SHP77 treated with DMSO at 0.1 percent for 48 hours (cell line): ENCODE measurements at regions not wholly inside any gene's neighbourhood (a gene's known extent, or its start where the extent isn't known, plus 50 kb on each side); places are given as distances from the start of the nearest gene placed in this dataset.
"Not testable (repeated sequence)": the region's sequence is repeated elsewhere in the genome, so short reads cannot be mapped to it uniquely, and the experiment has no call there.

Experiments
- DNase-seq: peaks from one replicate; lab custom pipeline; 2025; lab: John Stamatoyannopoulos, UW

- DNase-seq, result no peak
Measured at GRCh38 chr7:94174956-94175355, 170.8 kb upstream of the BET1 start.

GRCh38 chr7:94176694-94177200, 172.6 kb upstream of the BET1 start:
- no peak for DNase-seq

- no peak for DNase-seq
Measured at GRCh38 chr7:94177441-94177840, 173.3 kb upstream of the BET1 start.

GRCh38 chr7:94178230-94178629, 174.1 kb upstream of the BET1 start:
- DNase-seq, result no peak

- DNase-seq, result no peak
Measured at GRCh38 chr7:94179466-94179865, 175.3 kb upstream of the BET1 start.

- DNase-seq, result no peak
Measured at GRCh38 chr7:94182066-94182465, 177.9 kb upstream of the BET1 start.

GRCh38 chr7:94182721-94183120, 178.6 kb upstream of the BET1 start:
- DNase-seq, result no peak

- DNase-seq, result no peak
Measured at GRCh38 chr7:94183289-94183749, 179.2 kb upstream of the BET1 start.

- no peak for DNase-seq
Measured at GRCh38 chr7:94183891-94184290, 179.7 kb upstream of the BET1 start.

- DNase-seq, result no peak
Measured at GRCh38 chr7:94188350-94188749, 184.2 kb upstream of the BET1 start.

- DNase-seq, result no peak
Measured at GRCh38 chr7:94190599-94191061, 186.5 kb upstream of the BET1 start.

GRCh38 chr7:94194426-94194825, 190.3 kb upstream of the BET1 start:
- not testable (repeated sequence) for DNase-seq

GRCh38 chr7:94195201-94195600, 191.0 kb upstream of the BET1 start:
- no peak for DNase-seq

GRCh38 chr7:94195813-94196212, 191.7 kb upstream of the BET1 start:
- no peak for DNase-seq

GRCh38 chr7:94205529-94205928, 189.2 kb upstream of the COL1A2 start:
- no peak for DNase-seq

- DNase-seq, result no peak
Measured at GRCh38 chr7:94206295-94206694, 188.4 kb upstream of the COL1A2 start.

- no peak for DNase-seq
Measured at GRCh38 chr7:94212160-94212559, 182.5 kb upstream of the COL1A2 start.

GRCh38 chr7:94216944-94217461, 177.7 kb upstream of the COL1A2 start:
- no peak for DNase-seq

- DNase-seq, result no peak
Measured at GRCh38 chr7:94217766-94218165, 176.9 kb upstream of the COL1A2 start.

GRCh38 chr7:94222516-94222915, 172.2 kb upstream of the COL1A2 start:
- no peak for DNase-seq

GRCh38 chr7:94223375-94224084, 171.2 kb upstream of the COL1A2 start:
- DNase-seq, result no peak

GRCh38 chr7:94228223-94228622, 166.5 kb upstream of the COL1A2 start:
- no peak for DNase-seq

GRCh38 chr7:94228678-94229077, 166.0 kb upstream of the COL1A2 start:
- no peak for DNase-seq

GRCh38 chr7:94231305-94231704, 163.4 kb upstream of the COL1A2 start:
- DNase-seq, result no peak
